Hindlimb muscle (tissue), 1 donor: ENCODE measurements at regions not wholly inside any gene's neighbourhood (a gene's known extent, or its start where the extent isn't known, plus 50 kb on each side); places are given as distances from the start of the nearest gene placed in this dataset.
"Not testable (repeated sequence)": the region's sequence is repeated elsewhere in the genome, so short reads cannot be mapped to it uniquely, and the experiment has no call there.

Source experiments
- DNase-seq: peaks from one replicate; pipeline ENCODE4 v3.0.0-alpha.2; 2013

- no peak for DNase-seq
Observed at GRCh38 chr3:154818676-154819255, 261.4 kb upstream of the MME start.

DNA sequence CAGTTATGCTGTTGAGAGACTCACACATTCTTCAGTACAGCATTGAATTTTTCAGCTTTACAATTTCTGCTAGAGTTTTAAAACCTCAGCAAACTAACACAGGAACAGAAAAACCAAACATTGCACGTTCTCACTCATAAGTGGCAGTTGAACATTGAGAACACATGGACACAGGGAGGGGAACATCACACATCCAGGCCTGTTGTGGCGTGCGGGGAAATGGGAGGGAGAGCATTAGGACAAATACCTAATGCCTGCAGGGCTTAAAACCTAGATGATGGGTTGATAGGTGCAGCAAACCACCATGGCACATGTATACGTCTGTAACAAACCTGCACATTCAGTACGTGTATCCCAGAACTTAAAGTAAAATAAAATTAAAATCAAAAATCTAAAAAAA, 270.1 kb upstream of the MME start:
- DNase-seq = not testable (repeated sequence)

DNA sequence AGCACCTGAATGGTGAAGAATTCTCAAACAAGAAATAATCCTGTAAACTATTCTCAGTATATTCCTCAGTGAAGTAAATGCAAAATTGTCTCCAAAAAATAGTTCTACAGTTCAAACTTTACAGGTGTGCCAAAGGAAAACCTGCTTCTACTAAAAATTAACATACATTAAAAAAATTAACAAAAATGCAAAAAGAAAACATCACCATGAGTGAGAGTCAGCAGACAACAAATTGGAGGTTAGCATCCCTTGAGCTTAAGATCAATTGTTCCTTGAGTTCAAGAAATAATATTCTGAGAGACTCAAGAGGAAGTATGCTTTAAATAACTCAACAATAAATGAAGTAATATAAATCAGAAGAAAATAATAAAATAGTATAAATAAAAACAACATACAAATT, 278.4 kb upstream of the MME start:
- no peak for DNase-seq

DNA sequence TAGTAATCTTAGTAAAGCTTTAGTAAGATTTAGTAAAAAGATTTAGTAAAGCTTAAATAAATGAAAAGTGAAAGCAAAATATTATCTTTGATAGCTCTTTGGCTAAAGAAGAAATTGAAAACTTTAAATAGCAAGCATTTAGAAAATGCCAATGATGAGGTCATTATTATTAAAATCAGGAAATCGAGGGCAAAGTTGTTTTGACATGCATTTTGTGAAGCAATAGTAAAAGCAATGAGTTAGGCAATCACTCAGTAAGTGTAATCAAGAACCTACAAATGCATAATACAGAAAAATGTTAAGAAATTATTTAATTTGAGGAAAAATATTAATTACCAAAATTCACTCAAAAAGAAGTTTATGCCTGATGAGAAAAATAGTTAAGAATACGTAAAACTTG, 280.3 kb upstream of the MME start:
- DNase-seq = no peak

GRCh38 chr3:154795582-154795981, 284.5 kb upstream of the MME start:
- DNase-seq = no peak

- DNase-seq = no peak
Observed at GRCh38 chr3:154794814-154795445, 285.2 kb upstream of the MME start.

- DNase-seq = no peak
Observed at GRCh38 chr3:154794391-154794790, 285.7 kb upstream of the MME start.

DNA sequence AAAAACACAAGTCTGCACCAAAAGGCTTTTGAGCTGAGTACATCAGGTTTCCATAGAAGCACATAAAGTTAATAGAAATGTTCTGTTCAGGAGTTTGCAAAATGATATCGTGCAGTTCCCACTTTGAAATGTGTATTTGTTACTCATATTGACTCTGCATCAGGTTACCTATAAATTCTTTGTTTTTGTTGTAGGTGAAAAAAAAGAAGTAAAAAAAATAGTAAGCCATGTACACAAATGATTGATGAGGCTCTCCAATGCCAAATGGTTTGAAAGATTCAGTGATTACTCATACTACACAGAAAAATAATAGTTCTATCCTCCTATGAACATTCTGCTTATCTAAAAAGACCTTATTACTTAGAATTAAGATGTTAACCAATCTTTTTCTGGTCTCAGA, 287.3 kb upstream of the MME start:
- DNase-seq = no peak

DNA sequence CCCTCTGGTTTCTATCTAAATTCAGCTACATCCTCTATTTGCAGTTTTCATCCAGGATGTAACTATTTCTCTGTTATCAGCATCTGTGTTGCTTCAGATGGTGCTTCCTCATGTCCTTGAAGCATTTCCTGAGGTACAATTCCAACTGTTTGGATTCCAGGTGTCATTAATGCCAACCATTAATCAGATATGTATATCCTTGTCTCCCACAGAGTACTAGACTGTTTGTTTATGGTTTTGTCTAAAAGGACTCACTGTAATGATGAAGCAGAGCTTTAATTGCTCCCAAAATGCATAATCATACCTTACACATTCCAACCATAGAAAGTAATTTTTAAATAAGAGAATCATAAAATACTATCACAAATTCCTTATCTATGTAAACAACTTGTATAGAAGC, 288.5 kb upstream of the MME start:
- DNase-seq = no peak

DNA sequence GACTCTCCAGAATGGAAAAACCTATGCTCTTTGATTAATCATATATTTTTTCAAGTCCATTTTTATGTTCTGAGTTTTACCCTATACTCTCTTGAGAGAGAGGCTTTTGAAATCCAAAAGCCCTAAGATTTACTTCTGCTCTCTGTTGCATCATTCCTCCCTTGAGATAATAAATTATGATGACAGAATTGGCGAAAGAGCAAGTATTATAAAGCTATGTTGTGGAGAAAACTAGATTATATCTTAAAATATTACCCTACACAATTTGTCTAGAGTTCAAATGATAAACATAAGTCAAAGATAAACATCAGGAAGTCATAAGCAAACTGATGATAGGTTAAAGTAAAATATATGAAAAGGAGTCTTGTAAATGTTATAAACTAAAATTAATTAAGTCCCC, 293.4 kb upstream of the MME start:
- DNase-seq = no peak

- DNase-seq = no peak
Observed at GRCh38 chr3:154783521-154783931, 296.6 kb upstream of the MME start.

- DNase-seq = no peak
Observed at GRCh38 chr3:154783061-154783460, 297.1 kb upstream of the MME start.

- no peak for DNase-seq
Observed at GRCh38 chr3:154782151-154782550, 298.0 kb upstream of the MME start.

- no peak for DNase-seq
Observed at GRCh38 chr3:154781595-154781994, 298.5 kb upstream of the MME start.

DNA sequence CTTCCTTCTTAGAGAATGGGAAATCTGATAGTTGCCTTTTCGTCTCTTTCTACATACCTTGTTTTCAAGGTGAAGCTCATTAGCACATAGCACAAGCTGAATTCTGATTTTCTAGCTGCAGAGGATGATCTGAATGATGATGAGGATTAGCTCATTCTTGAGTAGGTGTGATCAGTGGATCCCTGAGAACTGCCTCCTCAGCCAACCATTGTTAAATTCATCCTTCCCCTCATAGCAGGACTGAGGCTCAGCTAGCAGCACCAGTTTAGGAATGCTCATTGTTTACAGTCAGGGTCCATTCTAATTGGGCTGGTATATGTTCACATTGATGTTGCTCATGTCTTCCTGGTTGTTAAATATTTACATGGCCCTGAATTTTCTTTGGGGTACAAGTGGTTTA, 299.9 kb upstream of the MME start:
- no peak for DNase-seq

DNA sequence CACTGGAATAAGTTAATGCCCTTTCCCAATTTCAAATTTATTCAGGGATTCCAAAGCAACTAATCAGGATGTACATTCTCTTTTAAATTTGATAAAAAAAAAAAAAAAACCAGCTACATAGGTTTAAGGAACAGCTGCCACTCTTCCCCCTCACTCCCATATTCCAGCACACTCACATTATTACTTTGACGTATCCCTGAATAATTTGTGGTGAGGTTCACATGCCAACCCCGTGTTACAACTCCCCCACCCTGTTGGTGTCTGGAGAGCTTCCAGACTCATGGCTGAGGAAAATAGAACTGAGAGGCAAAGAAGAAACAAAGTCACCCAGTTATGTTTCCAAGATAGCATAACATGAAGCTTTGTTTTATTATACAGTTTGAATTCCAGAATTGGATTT, 300.5 kb upstream of the MME start:
- DNase-seq = no peak

- no peak for DNase-seq
Observed at GRCh38 chr3:154778057-154778456, 302.1 kb upstream of the MME start.

GRCh38 chr3:154776549-154777225, 303.4 kb upstream of the MME start:
- DNase-seq = no peak

DNA sequence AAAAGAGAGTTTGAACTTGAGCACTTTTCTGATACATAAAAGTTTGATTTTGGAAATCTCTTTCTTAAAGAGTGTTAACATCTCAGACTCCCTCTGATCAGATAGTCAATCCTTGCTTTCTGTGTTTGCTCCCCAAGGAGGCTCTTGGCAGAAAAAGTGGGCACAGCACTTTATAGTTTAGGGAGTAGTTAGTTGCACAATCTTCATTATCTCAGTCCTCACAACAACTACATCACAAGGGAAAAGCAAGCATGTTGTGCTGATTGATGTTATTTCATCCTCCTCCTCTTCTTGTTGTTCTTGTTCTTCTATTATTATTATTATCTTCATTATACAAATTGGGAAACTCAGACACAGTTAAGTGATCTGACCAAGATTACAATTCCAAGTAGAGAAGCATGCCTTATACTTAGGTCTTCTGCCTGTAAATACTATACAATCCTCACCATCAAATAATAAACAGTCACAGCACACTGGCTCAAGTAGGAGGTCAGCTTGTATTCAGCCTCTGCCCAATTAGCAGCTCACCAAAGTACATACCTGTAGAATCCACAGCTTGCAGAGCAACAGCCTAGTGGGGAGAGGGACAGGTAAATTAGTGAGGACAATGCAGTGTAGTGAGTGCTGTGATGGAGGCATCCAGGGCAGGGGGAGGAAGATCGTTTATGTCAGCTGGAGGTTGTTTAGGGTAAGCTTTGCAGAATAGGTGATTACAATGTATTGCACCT, 304.1 kb upstream of the MME start:
- DNase-seq = no peak

GRCh38 chr3:154766765-154767503, 313.2 kb upstream of the MME start:
- no peak for DNase-seq

DNA sequence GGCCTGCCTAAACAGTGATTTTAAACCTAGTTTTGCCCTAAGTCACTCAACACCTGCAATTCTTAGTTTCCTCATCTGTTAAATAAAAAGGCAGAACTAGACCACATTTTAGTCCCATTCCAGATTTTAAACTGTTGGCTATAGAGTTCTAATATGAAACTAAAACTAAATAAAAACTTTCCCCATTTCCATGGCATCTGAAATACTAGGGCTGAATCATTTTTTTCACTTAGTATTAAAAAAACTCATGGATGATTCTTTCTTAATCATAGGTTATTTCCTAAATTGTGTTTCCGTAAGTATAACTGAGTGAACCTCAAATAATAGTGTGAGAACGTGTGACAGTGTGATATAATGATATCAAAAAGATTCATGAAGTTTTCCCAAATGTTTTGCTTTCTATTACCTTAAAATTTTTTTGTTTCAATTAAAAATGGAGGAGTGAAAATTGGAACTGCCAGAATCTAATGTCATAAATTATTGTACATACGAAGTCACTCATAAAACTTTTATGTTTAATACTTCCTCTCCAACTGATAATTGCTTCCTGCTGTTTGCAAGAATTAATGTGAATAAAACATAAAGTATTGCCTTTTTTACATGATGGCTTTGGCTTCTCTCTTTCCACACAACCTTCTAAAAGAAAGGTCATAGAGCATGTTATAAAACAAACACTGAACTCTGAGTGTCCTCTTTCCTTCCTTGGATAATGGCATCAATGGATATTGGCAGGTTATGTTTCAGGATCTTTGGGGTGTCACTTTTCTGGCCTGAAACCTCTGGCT, 315.1 kb upstream of the MME start:
- DNase-seq = no peak

GRCh38 chr3:154762486-154762885, 317.6 kb upstream of the MME start:
- no peak for DNase-seq
